B cell (primary cell): ENCODE measurements at regions not wholly inside any gene's neighbourhood (a gene's known extent, or its start where the extent isn't known, plus 50 kb on each side); places are given as distances from the start of the nearest gene placed in this dataset.

Experiments used
- ATAC-seq: fragments of 200-7000 bp; cut with Tn5 transposase; one replicate; pipeline ENCODE4 v1.10.0; 2021; ENCODE audit warnings: low read depth, mild to moderate bottlenecking, moderate number of reproducible peaks, moderate library complexity
- CTCF ChIA-PET: fragments of 350-600 bp; sonication (Branson Sonifier 250); formaldehyde crosslinking; loops from one replicate; lab custom pipeline; 2021; ENCODE audit warnings: antibody characterized with exemption, inconsistent platforms; lab: Charles Lee
- POLR2A ChIA-PET: fragments of 350-600 bp; sonication (Branson Sonifier 250); formaldehyde crosslinking; loops from one replicate; lab custom pipeline; 2021; ENCODE audit warnings: antibody characterized with exemption; lab: Charles Lee
- DNase-seq: peaks from one replicate; pipeline ENCODE4 v3.0.0; 2013
- H2AFZ ChIP-seq: 2 replicates; pipeline ENCODE4 v1.6.1; 2012; ENCODE audit warnings: mild to moderate bottlenecking, low read depth, low read length; ENCODE audit not compliant: insufficient read depth, poor library complexity, severe bottlenecking
- H3K27ac ChIP-seq, 2 donors: 1 replicate in 1 of 2; 2 replicates in 1 of 2; pipeline ENCODE4 v1.5.1; 2012 to 2013; ENCODE audit warnings: low read length in 2 of 2, mild to moderate bottlenecking in 2 of 2, moderate library complexity in 1 of 2
- H3K27me3 ChIP-seq, 4 experiments: fragments of 200-600 bp in 1 of 4; sonication (generic) in 1 of 4; replicated peaks in 1 of 4; 1 replicate in 2 of 4; 2 replicates in 2 of 4; pipeline versions ENCODE4 v1.6.1 to v1.7.0; 2013 to 2016; ENCODE audit warnings: low read length in 3 of 4, mild to moderate bottlenecking in 2 of 4, mixed read lengths in 1 of 4, moderate library complexity in 1 of 4; ENCODE audit not compliant: insufficient read depth in 4 of 4, control insufficient read depth in 3 of 4; ENCODE audit errors: control extremely low read depth in 1 of 4
- H3K36me3 ChIP-seq, 2 experiments: replicated peaks in 1 of 2; 1 replicate in 1 of 2; 2 replicates in 1 of 2; pipeline versions ENCODE4 v1.6.1 to v1.7.1; 2013; ENCODE audit warnings: low read length in 1 of 2; ENCODE audit not compliant: insufficient read depth in 2 of 2, control insufficient read depth in 1 of 2; ENCODE audit errors: control extremely low read depth in 1 of 2, extremely low read depth in 1 of 2
- H3K4me1 ChIP-seq, 2 donors: fragments of 200-600 bp in 1 of 2; sonication (generic) in 1 of 2; 1 replicate in 1 of 2; 2 replicates in 1 of 2; pipeline versions ENCODE4 v1.5.1 to v1.6.1; 2013 to 2017; ENCODE audit warnings: low read length in 2 of 2; ENCODE audit not compliant: control insufficient read depth in 2 of 2, insufficient read depth in 2 of 2
- H3K4me2 ChIP-seq: replicated peaks from 2 replicates; pipeline ENCODE3; 2012; ENCODE audit warnings: mild to moderate bottlenecking, low read depth, low read length; ENCODE audit not compliant: poor library complexity, severe bottlenecking
- H3K4me3 ChIP-seq, 5 experiments: fragments of 200-600 bp in 1 of 5; sonication (generic) in 1 of 5; 1 replicate in 3 of 5; 2 replicates in 2 of 5; pipeline versions ENCODE4 v1.5.1 to v1.7.0; 2011 to 2016; ENCODE audit warnings: low read length in 4 of 5, mild to moderate bottlenecking in 4 of 5, low read depth in 2 of 5, control low read depth in 1 of 5, moderate library complexity in 1 of 5; ENCODE audit not compliant: insufficient read depth in 1 of 5; ENCODE audit errors: control extremely low read depth in 1 of 5, extremely low read depth in 1 of 5
- H3K79me2 ChIP-seq: fragments of 200-600 bp; sonication (generic); one replicate; pipeline ENCODE4 v1.6.0; 2016; ENCODE audit warnings: low read length; ENCODE audit not compliant: control insufficient read depth, insufficient read depth
- H3K9ac ChIP-seq: fragments of 200-600 bp; sonication (generic); 2 replicates; pipeline ENCODE4 v1.6.1; 2017; ENCODE audit warnings: mild to moderate bottlenecking, low read length, moderate library complexity
- H3K9me3 ChIP-seq, 3 donors: one replicate each; pipeline versions ENCODE4 v1.6.1 to v1.7.1; 2013; ENCODE audit warnings: low read length in 2 of 3; ENCODE audit not compliant: control insufficient read depth in 2 of 3, insufficient read depth in 1 of 3; ENCODE audit errors: control extremely low read depth in 1 of 3
- H4K20me1 ChIP-seq: 2 replicates; pipeline ENCODE4 v1.6.0; 2012; ENCODE audit warnings: mild to moderate bottlenecking, low read length; ENCODE audit not compliant: insufficient read depth, control insufficient read depth, poor library complexity, severe bottlenecking
- H3K27ac Mint-ChIP-seq: one replicate; pipeline ENCODE4 v1.8.0; 2021; ENCODE audit warnings: mixed read lengths
- H3K27me3 Mint-ChIP-seq: one replicate; pipeline ENCODE4 v1.8.0; 2021; ENCODE audit warnings: mixed read lengths
- H3K4me1 Mint-ChIP-seq: one replicate; pipeline ENCODE4 v1.8.0; 2021; ENCODE audit warnings: mixed read lengths
- H3K4me3 Mint-ChIP-seq: one replicate; pipeline ENCODE4 v1.8.0; 2021; ENCODE audit warnings: mixed read lengths
- H3K9me3 Mint-ChIP-seq: one replicate; pipeline ENCODE4 v1.8.0; 2022; ENCODE audit warnings: mixed read lengths; ENCODE audit not compliant: insufficient read depth
- EZH2 ChIP-seq: IDR thresholded peaks from 2 replicates; pipeline ENCODE4 v1.6.1; 2012; ENCODE audit warnings: borderline replicate concordance, low read depth, mild to moderate bottlenecking, moderate library complexity, low read length; ENCODE audit not compliant: insufficient read depth, poor library complexity, severe bottlenecking
- WGBS: methylation state at CpG from one replicate; pipeline ENCODE4 v1.1.5; 2013; ENCODE audit warnings: missing lambda C conversion rate; ENCODE audit not compliant: insufficient coverage; 5-methylcytosine and 5-hydroxymethylcytosine counted together
- intact Hi-C: fragments of 100-400 bp; cut with micrococcal nuclease; formaldehyde crosslinking; loops from one replicate; pipeline ENCODE4 v1.10.0; 2022
- TF ChIP-seq, protein P1 (sequence below): fragments of 200-600 bp; IDR thresholded peaks from one replicate; pipeline ENCODE4 v1.8.0; 2022; ENCODE audit warnings: antibody characterized with exemption, mild to moderate bottlenecking

- CTCF ChIA-PET = interaction anchor here (0.9 to 12.5 kb wide), 7 partner anchors 9 to 1277 kb away, joined by 3 to 334 read pairs (median 6); no protein-coding TSS in a partner anchor
- H3K4me1 Mint-ChIP-seq = peaks cover 5% of the 10 kb centered on the region
Observed at GRCh38 chr6:44653091-44653490, 265.6 kb downstream of the CDC5L start.

GRCh38 chr6:44653761-44654218 lies 266.3 kb downstream of the CDC5L start:
- no peak overlapping the region for H3K4me3 Mint-ChIP-seq
- peaks cover 5% of the 10 kb centered on the region for H3K4me1 Mint-ChIP-seq
- H3K4me1 ChIP-seq = no peaks in the 10 kb centered on the region
- H3K9me3 ChIP-seq = no peaks in the 10 kb centered on the region
- 0% methylated on average over 4 of the region's 10 CpGs for WGBS
- H4K20me1 ChIP-seq = no peaks in the 10 kb centered on the region
- H3K36me3 ChIP-seq = no peaks in the 10 kb centered on the region
- peaks cover 4% of the 10 kb centered on the region for H3K9me3 Mint-ChIP-seq
- H3K4me3 ChIP-seq = no peak overlapping the region
- DNase-seq (no peak), ATAC-seq (no peak)
- H3K4me2 ChIP-seq = no peak overlapping the region
- ChIA-PET CTCF (interaction anchor here (1.0 to 12.5 kb wide), 6 partner anchors 8 to 1277 kb away, joined by 3 to 334 read pairs (median 4); no protein-coding TSS in a partner anchor), POLR2A (no interaction called here)
- no peak overlapping the region for H3K27ac Mint-ChIP-seq
- intact Hi-C loops = no loop called here
- H2AFZ ChIP-seq = no peak overlapping the region
- no peaks in the 10 kb centered on the region for H3K79me2 ChIP-seq
- no peak overlapping the region for H3K9ac ChIP-seq
- no peak overlapping the region for H3K27ac ChIP-seq
- no peak for TF ChIP-seq EZH2
- TF ChIP-seq, protein P1, sequence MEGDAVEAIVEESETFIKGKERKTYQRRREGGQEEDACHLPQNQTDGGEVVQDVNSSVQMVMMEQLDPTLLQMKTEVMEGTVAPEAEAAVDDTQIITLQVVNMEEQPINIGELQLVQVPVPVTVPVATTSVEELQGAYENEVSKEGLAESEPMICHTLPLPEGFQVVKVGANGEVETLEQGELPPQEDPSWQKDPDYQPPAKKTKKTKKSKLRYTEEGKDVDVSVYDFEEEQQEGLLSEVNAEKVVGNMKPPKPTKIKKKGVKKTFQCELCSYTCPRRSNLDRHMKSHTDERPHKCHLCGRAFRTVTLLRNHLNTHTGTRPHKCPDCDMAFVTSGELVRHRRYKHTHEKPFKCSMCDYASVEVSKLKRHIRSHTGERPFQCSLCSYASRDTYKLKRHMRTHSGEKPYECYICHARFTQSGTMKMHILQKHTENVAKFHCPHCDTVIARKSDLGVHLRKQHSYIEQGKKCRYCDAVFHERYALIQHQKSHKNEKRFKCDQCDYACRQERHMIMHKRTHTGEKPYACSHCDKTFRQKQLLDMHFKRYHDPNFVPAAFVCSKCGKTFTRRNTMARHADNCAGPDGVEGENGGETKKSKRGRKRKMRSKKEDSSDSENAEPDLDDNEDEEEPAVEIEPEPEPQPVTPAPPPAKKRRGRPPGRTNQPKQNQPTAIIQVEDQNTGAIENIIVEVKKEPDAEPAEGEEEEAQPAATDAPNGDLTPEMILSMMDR = no peak
- peaks cover 0 to 13% (median 6%) of the 10 kb centered on the region in 4 experiments for H3K27me3 ChIP-seq
- peaks cover 37% of the 10 kb centered on the region for H3K27me3 Mint-ChIP-seq

More at GRCh38 chr6:44653091-44653490, 265.6 kb downstream of the CDC5L start:
- Mint-ChIP-seq H3K4me3 (no peak overlapping the region), H3K9me3 (no peaks in the 10 kb centered on the region), H3K27me3 (peaks cover 34% of the 10 kb centered on the region), H3K27ac (no peak overlapping the region)
- DNase-seq (no peak), ATAC-seq (no peak)
- POLR2A ChIA-PET = no interaction called here
- intact Hi-C loops = no loop called here
- no peaks in the 10 kb centered on the region for H4K20me1 ChIP-seq
- no peaks in the 10 kb centered on the region for H3K9me3 ChIP-seq
- H3K4me3 ChIP-seq = no peak overlapping the region
- H2AFZ ChIP-seq = no peak overlapping the region
- no peaks in the 10 kb centered on the region for H3K79me2 ChIP-seq
- no peak overlapping the region for H3K27ac ChIP-seq
- no peak overlapping the region for H3K4me2 ChIP-seq
- TF ChIP-seq EZH2 = no peak
- TF ChIP-seq, protein P1 = no peak
- H3K9ac ChIP-seq = no peak overlapping the region
- no peaks in the 10 kb centered on the region for H3K4me1 ChIP-seq
- no peaks in the 10 kb centered on the region for H3K36me3 ChIP-seq
- peaks cover 0 to 13% (median 6%) of the 10 kb centered on the region in 4 experiments for H3K27me3 ChIP-seq
- WGBS = 92% methylated on average over 3 of the region's 3 CpGs
